Stimulated activated CD4-positive, alpha-beta T cell treated with anti-CD3 and anti-CD28 coated beads, Interleukin-2, amount 100 ng/mL, for 48 hours (primary cell): ENCODE measurements at regions not wholly inside any gene's neighbourhood (a gene's known extent, or its start where the extent isn't known, plus 50 kb on each side); places are given as distances from the start of the nearest gene placed in this dataset.
"Not testable (repeated sequence)": the region's sequence is repeated elsewhere in the genome, so short reads cannot be mapped to it uniquely, and the experiment has no call there.

Source experiments
- DNase-seq, 2 donors: peaks; one replicate each; pipeline ENCODE4 v3.0.0-alpha.2; 2020

- no peak for DNase-seq
Measured at GRCh38 chr5:124148574-124148973, 597.9 kb downstream of the ZNF608 start.

DNA sequence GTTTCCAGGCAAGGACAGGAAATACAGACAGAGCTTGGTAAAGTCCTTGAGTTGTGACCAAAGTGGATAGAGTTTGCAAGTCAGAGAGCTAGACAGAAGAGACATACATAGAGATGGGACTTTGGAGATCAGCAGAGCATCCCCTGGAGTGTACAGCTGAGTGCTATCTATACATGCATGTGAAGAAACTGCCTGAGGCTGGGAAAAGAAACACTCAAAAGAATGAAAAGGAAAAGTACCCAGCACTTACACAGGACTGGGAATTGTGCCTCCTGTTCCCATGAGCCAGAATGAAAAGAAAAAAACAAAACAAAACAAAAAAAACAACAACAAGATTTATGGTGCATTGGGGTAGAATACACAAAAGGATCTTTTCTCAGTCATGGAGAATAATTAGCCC is 606.4 kb downstream of the ZNF608 start:
- no peak for DNase-seq

DNA sequence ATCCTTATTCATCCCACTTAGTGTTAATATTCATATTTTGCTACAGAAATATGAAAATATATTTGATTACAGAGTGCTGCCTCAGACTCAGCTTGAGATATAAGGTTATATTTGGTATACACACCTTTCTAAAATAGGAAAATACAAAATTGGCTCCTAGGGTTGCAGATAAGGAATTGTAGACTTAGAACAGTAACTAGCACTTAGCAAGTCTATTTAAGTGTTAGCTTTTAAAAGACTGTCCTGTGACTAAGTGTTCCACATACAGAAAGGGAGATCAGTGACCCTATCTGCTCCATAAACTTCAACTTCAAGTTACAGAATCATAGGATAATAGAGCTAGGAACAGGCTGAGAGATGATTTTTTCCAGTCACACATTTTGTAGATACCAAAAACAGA is 607.0 kb downstream of the ZNF608 start:
- DNase-seq, result no peak

GRCh38 chr5:124136609-124137008 is 609.8 kb downstream of the ZNF608 start:
- no peak for DNase-seq

DNA sequence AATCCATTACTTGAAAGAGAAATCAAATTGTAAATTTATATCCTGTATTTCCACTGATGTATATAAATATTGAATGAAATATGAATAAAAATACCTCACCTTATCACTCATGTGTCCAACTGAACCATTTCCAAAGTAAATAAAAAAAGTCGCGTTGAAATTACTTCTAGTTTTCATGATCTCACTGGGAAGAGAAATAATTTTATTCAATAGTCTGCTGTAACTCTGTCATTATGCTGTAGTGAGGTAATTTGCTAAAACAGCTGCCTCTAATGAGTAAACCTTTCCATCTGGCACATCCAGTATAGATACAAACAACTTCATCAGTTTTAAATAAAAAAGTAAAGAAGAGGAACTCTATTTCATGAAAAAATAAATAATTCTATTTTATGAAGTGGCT is 611.5 kb downstream of the ZNF608 start:
- DNase-seq, result no peak

DNA sequence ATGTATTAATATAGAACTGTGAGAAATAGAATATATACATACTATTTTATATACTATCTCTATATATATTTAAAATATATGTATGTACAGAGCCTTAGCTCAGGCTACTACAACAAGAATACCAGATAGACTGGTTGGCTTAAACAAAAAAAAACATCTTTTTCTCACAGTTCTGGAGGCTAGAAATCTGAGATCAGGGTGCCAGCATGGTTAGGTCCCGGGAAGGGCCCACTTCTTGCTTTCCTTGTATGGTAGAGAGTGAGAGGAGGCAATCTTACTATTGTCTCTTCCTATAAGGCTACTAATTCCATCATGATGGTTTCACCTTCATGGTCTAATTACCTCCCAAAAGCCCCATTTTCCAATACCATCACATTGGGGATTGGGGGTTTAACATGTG is 613.0 kb downstream of the ZNF608 start:
- DNase-seq, result no peak

DNA sequence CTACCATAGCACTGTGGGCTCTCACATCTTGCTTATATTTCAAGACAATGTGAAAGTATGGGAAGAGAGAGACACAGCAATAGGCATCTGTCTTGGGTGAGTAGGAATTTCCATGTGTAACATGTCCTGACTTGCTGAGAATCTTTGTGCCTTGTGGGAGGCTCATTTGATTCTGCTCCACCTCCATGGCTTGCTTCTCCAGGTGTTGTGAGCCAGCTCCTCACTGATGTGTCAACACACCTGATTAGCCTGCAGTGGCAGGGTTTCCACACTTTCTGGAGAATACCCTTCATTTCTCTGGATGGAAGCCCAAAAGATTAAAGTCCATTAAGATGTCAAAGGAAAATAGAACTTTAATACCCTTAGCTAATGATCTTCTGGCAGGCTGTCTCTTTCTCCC is 613.6 kb downstream of the ZNF608 start:
- no peak for DNase-seq

DNA sequence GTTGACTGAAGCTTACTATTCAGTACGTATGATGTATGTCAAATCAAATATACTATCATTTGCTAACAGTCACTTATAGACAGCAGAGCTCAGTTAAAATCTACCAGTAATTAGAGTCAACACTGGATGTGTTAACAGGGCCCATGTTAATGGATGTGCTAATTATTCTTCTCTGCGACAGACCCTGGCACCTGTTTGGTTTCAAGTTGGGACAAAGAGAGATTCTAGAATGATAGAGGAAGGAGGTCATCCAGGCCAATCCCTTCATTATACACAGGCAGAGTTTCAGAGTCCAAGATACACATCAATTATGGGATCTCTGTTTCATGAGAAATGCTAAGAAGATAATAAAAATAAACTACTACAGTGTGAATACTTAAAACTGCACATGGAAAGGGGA is 615.0 kb downstream of the ZNF608 start:
- no peak for DNase-seq

DNA sequence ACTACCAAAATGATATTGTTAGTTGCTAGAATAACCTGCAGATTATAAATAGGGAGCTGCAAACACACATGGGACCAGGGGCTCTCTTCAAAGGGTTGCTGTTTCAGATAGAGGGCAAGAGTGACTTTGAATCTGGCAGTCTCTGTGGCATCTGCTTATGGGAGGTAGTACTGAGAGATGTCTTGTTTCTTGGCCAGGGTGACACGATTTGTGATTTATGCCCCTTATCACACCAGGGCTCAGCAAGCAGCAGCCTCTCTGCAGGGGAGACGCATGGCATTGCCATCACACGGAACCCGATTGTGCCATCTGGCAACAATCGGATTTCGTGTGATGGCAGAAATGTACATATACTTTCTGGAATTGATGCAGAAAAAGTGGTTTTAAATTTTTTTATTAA is 615.6 kb downstream of the ZNF608 start:
- no peak for DNase-seq

DNA sequence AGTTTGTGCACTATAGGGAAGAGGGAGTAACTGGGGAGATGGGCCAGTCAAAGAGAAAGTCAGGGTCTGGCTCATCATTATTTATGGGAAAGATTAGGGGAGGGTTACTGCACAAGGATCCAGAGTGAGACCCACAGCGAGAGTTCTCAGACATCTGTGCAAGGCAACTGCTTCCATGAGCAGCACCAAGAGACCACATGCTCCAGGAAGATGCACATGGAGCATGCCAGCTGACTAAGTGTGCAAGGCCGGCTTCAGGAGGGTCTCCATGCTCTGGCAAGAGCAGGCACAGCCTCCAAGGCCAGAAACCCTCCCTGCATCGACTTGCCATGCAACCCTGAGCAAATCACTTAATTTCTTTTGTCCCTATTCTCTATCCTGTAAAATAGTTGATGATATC is 616.9 kb downstream of the CSNK1G3 start:
- no peak for DNase-seq

GRCh38 chr5:124126504-124127217 is 614.7 kb downstream of the CSNK1G3 start:
- DNase-seq, result no peak

GRCh38 chr5:124124711-124125229 is 612.8 kb downstream of the CSNK1G3 start:
- DNase-seq, result no peak

GRCh38 chr5:124121198-124121597 is 609.2 kb downstream of the CSNK1G3 start:
- DNase-seq, result no peak

GRCh38 chr5:124114911-124115310 is 602.9 kb downstream of the CSNK1G3 start:
- DNase-seq, result no peak

GRCh38 chr5:124111886-124112285 is 599.9 kb downstream of the CSNK1G3 start:
- DNase-seq, result no peak

DNA sequence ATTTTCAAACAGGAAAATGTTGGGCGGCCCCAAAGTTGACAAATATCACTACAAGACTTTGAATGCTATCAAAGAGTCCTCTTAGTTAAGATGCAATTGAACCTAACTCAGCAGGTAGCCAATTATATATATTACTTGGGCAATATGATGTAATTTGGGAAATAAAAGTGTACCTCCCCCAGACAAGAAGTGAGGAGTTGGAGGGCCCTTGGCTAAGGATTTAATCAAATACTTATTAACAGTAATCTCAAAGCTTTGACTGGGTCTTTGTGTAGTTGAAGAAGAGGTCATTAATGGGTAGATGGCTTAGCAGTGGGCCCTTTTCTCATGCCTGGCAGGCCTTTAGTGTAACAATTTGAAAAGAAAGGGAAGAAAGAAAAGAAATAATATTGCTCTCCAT is 599.0 kb downstream of the CSNK1G3 start:
- no peak for DNase-seq

GRCh38 chr5:124105326-124105725 is 593.3 kb downstream of the CSNK1G3 start:
- no peak for DNase-seq

DNA sequence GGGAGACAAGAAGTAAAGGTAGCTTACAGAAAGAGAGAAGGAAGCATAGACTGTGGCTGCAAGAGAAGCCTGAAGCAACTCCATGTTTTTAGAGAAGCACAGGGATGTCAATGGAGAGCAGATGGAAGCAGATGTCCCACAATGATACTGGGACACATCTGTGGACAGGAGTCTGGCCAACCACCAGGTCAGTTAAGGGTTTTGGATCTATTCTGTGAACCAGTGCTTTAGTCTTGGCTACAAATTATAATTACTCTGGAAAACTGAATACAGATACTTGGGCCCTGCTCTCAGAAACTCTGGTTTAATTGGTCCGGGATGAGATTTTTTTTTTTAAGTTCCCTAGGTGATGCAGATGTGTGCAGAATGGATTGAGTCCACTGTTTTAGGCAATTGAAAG is 592.8 kb downstream of the CSNK1G3 start:
- no peak for DNase-seq

- DNase-seq, result no peak
Measured at GRCh38 chr5:124104344-124104743, 592.4 kb downstream of the CSNK1G3 start.

GRCh38 chr5:124103671-124104070 is 591.7 kb downstream of the CSNK1G3 start:
- no peak for DNase-seq

- not testable (repeated sequence) for DNase-seq
Measured at GRCh38 chr5:124103056-124103455, 591.1 kb downstream of the CSNK1G3 start.

DNA sequence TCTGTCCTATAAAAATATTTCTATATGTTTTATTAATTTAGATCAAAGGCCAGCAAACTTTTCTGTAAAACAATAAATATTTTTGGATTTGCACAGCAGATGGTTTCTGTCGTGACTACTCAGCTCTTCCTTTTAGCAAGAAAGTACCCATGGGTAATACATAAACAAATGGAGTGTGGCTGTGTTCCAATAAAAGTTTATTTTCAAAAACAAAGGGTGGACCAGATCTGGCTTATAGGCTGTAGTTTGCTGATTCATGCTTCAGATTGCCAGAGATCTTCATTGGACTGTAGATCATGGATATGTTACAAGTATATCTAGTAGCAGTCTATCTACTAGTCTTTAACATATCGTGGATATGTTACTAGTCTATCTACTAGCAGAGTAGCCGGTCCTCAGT is 590.5 kb downstream of the CSNK1G3 start:
- no peak for DNase-seq

- no peak for DNase-seq
Measured at GRCh38 chr5:124093658-124094057, 581.7 kb downstream of the CSNK1G3 start.

DNA sequence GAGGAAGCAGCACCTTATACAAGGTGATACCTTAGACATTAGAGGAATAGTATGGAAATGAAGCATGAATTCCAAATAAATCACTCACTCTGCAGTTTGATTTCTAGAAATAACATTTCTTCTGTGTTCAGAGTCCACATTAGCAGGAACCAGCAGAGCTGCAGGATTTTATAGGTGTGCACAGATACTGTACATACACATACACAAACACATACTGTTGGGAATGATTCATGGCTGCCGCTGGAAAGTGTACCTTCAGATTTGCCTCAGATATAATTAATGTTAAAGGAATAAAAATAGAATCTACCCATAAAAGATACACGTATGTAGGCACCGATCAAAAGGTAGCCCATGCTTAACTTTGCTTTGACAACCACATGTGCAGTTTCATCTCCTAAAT is 578.1 kb downstream of the CSNK1G3 start:
- DNase-seq, result no peak

GRCh38 chr5:124089578-124089977 is 577.6 kb downstream of the CSNK1G3 start:
- DNase-seq, result no peak
